ES-I3 (cell line): ENCODE measurements at regions not wholly inside any gene's neighbourhood (a gene's known extent, or its start where the extent isn't known, plus 50 kb on each side); places are given as distances from the start of the nearest gene placed in this dataset.

Source experiments
- H3K36me3 ChIP-seq: 2 replicates; pipeline ENCODE4 v1.6.1; 2013; ENCODE audit warnings: mild to moderate bottlenecking, low read length, control low read depth, moderate library complexity; ENCODE audit not compliant: insufficient read depth
- H3K4me1 ChIP-seq: 2 replicates; pipeline ENCODE4 v1.6.1; 2013; ENCODE audit warnings: mild to moderate bottlenecking, control low read depth, low read length; ENCODE audit not compliant: insufficient read depth
- H3K9ac ChIP-seq: 2 replicates; pipeline ENCODE4 v1.6.1; 2013; ENCODE audit warnings: low read depth, mild to moderate bottlenecking, low read length, moderate library complexity
- H3K9me3 ChIP-seq: 2 replicates; pipeline ENCODE4 v1.6.1; 2013; ENCODE audit warnings: mild to moderate bottlenecking, low read length, moderate library complexity; ENCODE audit not compliant: control insufficient read depth, insufficient read depth

GRCh38 chr11:10395166-10395897 lies 59.7 kb upstream of the AMPD3 start:
- H3K36me3 ChIP-seq, result no peaks in the 10 kb centered on the region
- H3K4me1 ChIP-seq, result no peaks in the 10 kb centered on the region
- no peak overlapping the region for H3K9ac ChIP-seq
- no peaks in the 10 kb centered on the region for H3K9me3 ChIP-seq

GRCh38 chr11:10396771-10397170 lies 58.3 kb upstream of the AMPD3 start:
- H3K36me3 ChIP-seq, result no peaks in the 10 kb centered on the region
- H3K9ac ChIP-seq, result no peak overlapping the region
- no peaks in the 10 kb centered on the region for H3K9me3 ChIP-seq
- H3K4me1 ChIP-seq, result no peaks in the 10 kb centered on the region

- Histone ChIP-seq H3K9me3 (no peaks in the 10 kb centered on the region), H3K9ac (no peak overlapping the region), H3K36me3 (no peaks in the 10 kb centered on the region), H3K4me1 (no peaks in the 10 kb centered on the region)
Measured at GRCh38 chr11:10397226-10397987, 57.7 kb upstream of the AMPD3 start.

- Histone ChIP-seq H3K9me3 (no peaks in the 10 kb centered on the region), H3K4me1 (no peaks in the 10 kb centered on the region), H3K9ac (no peak overlapping the region), H3K36me3 (no peaks in the 10 kb centered on the region)
Measured at GRCh38 chr11:10398525-10398924, 56.5 kb upstream of the AMPD3 start.

GRCh38 chr11:10400856-10401255 lies 54.2 kb upstream of the AMPD3 start:
- no peaks in the 10 kb centered on the region for H3K9me3 ChIP-seq
- no peaks in the 10 kb centered on the region for H3K36me3 ChIP-seq
- no peaks in the 10 kb centered on the region for H3K4me1 ChIP-seq
- H3K9ac ChIP-seq, result no peak overlapping the region

- Histone ChIP-seq H3K9me3 (no peaks in the 10 kb centered on the region), H3K36me3 (no peaks in the 10 kb centered on the region), H3K4me1 (0 out of 2 replicates have a peak, but pooled peaks cover under 1% of the 10 kb centered on the region), H3K9ac (no peak overlapping the region)
Measured at GRCh38 chr11:10401256-10401655, 53.8 kb upstream of the AMPD3 start.

GRCh38 chr11:10401696-10402392 lies 53.2 kb upstream of the AMPD3 start:
- Histone ChIP-seq H3K9ac (no peak overlapping the region), H3K36me3 (no peaks in the 10 kb centered on the region), H3K9me3 (no peaks in the 10 kb centered on the region), H3K4me1 (0 out of 2 replicates have a peak, but pooled peaks cover 6% of the 10 kb centered on the region)
